Right lobe of liver (tissue), 4 donors: ENCODE measurements at regions not wholly inside any gene's neighbourhood (a gene's known extent, or its start where the extent isn't known, plus 50 kb on each side); places are given as distances from the start of the nearest gene placed in this dataset.

Experiments used
- POLR2A ChIP-seq: fragments of 450-650 bp; IDR thresholded peaks from one replicate; pipeline ENCODE4 v1.6.1; 2017; ENCODE audit warnings: antibody characterized with exemption, mild to moderate bottlenecking
- TF ChIP-seq, protein P1 (sequence below), 4 donors: fragments of 200-600 bp in 3 of 4; fragments of 450-650 bp in 1 of 4; IDR thresholded peaks; one replicate each; pipeline versions ENCODE4 v1.5.1 to v1.8.0; 2016 to 2022; ENCODE audit warnings: antibody characterized with exemption in 4 of 4, mild to moderate bottlenecking in 2 of 4
- donor health status: DM: no; HTN: no; CAD: no.
- donor health status: DM: no; HTN: no; CAD: no.
- donor health status: DM: no; HTN: yes; CAD: no.

DNA sequence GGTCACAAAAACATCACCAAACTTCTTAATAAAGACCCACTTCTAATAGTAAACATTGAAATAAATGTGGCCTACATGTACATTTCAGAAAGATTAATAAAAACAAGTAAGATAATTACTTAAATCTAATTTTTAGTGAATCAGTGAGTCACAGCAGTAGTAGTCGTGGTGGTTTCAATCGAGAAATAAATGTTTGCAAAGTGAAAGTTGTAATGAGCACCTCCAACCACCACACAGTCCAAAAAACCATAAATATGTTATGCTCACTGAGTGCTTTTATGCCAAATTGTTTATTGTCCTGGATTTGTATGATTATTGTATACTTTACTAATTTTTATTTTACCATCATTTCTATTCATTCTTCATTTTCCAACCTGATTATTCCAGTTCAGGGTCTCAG, 61.8 kb upstream of the SPOPL start:
- TF ChIP-seq, protein P1, sequence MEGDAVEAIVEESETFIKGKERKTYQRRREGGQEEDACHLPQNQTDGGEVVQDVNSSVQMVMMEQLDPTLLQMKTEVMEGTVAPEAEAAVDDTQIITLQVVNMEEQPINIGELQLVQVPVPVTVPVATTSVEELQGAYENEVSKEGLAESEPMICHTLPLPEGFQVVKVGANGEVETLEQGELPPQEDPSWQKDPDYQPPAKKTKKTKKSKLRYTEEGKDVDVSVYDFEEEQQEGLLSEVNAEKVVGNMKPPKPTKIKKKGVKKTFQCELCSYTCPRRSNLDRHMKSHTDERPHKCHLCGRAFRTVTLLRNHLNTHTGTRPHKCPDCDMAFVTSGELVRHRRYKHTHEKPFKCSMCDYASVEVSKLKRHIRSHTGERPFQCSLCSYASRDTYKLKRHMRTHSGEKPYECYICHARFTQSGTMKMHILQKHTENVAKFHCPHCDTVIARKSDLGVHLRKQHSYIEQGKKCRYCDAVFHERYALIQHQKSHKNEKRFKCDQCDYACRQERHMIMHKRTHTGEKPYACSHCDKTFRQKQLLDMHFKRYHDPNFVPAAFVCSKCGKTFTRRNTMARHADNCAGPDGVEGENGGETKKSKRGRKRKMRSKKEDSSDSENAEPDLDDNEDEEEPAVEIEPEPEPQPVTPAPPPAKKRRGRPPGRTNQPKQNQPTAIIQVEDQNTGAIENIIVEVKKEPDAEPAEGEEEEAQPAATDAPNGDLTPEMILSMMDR (IDR thresholded peaks at IDR 0.05): no peak
- no peak for TF ChIP-seq POLR2A
